ENCODE measurements at regions not wholly inside any gene's neighbourhood (a gene's known extent, or its start where the extent isn't known, plus 50 kb on each side); places are given as distances from the start of the nearest gene placed in this dataset.

DNA sequence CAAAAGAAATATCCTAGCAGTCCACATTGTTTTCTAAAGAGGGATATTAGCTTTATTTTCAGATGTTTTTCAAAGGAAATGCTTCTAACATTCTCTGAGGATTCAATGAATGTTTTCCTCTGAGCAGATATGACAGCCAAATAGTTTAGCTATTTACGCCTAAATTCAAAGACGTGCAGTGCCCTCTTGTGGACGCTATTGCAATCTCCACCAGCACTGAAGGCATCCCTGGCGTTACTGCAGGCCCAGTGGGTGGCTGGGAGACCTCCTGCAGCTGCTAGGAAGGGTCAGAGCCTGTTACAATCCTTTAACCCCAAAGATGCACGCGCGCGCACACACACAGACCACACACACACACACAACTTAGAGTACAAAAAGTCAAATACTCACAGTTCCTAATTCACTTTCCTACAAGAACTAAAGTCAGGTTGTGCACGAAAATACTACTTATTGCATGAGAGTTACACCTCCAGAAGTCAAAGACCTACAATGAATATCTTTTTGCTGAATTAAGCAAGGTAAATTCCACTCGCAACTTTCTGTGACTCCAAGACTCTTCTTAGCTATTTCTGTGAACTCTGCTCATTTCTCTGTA, 589.3 kb upstream of the TMEM132C start:
- WGBS, 4 donors: 14 to 21% (median 18%) methylated on average over 10 of the region's 10 CpGs

DNA sequence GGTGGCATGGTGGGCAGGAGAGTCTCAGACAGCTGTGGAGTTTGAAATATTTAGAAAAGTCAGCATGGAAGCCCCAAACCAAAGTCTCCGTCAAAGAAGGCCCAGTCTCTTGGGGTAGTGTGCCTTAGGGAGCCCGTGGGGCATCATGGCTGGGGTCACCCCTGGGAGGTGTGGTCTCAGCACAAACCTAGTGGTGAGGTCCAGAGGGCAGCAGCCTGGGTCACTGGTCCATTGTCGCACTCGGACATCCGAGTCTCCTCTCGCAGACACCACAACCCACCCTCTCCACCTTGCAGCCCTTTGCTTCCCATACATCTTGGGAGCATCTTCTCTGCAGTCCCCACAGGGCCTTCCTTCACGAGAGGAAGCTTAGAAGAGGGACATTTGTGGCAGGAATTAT, 588.0 kb upstream of the TMEM132C start:
- no peaks in the 10 kb centered on the region for H3K36me3 ChIP-seq (replicated peaks in 1 of 2)
- TF ChIP-seq CTCF (IDR thresholded peaks at IDR 0.05) (no peak), POLR2A (IDR thresholded peaks at IDR 0.05) (no peak)
- intact Hi-C loops (cut with DNase I): loop anchor here in 1 of 2 donors (10.0 kb wide), 3 partner anchors 246 to 386 kb away; no protein-coding TSS in a partner anchor
- no peak for DNase-seq
- H3K27ac ChIP-seq: no peak overlapping the region
- WGBS, 4 donors: 79 to 86% (median 83%) methylated on average over 6 to 7 of the region's 7 CpGs
- H3K27me3 ChIP-seq: no peaks in the 10 kb centered on the region
- H3K9me3 ChIP-seq (replicated peaks in 1 of 3): no peaks in the 10 kb centered on the region
- no peak overlapping the region for H3K4me3 ChIP-seq
- no peaks in the 10 kb centered on the region for H3K4me1 ChIP-seq (replicated peaks in 1 of 2)

More for the DNA sequence above, 589.3 kb upstream of the TMEM132C start:
- H3K27ac ChIP-seq: no peak overlapping the region
- intact Hi-C loops (cut with DNase I): loop anchor here in 1 of 2 donors (10.0 kb wide), 3 partner anchors 247 to 387 kb away; no protein-coding TSS in a partner anchor
- H3K27me3 ChIP-seq: no peaks in the 10 kb centered on the region
- H3K4me3 ChIP-seq: no peak overlapping the region
- H3K9me3 ChIP-seq (replicated peaks in 1 of 3): no peaks in the 10 kb centered on the region
- TF ChIP-seq POLR2A (IDR thresholded peaks at IDR 0.05) (no peak), CTCF (IDR thresholded peaks at IDR 0.05) (peak; percentile 67 to 85 (median 74))
- peak; percentile 63 to 92 (median 80) for DNase-seq
- H3K36me3 ChIP-seq (replicated peaks in 1 of 2): no peaks in the 10 kb centered on the region
- H3K4me1 ChIP-seq (replicated peaks in 1 of 2): no peaks in the 10 kb centered on the region

DNA sequence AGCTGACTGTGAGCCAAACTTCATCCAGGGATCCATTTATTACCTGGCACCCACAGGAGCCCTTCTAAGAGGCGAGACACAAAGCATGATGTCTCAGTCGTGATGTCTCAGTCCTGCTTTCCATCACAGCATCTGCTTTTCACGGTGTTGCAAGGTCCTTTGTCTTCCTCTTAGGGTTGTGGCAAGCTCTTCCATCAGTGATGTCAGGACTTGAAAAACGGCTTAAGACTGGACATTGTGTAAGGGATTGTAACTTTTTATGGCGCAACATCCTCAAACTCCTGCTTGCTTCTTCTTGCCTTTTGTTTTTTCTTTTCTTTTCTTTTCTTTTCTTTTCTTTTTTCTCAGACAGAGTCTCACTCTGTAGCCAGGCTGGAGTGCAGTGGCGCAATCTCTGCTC, 586.5 kb upstream of the TMEM132C start:
- 68 to 89% (median 82%) methylated on average over 6 of the region's 6 CpGs for WGBS, 4 donors
- no peaks in the 10 kb centered on the region for H3K4me1 ChIP-seq (replicated peaks in 1 of 2)
- TF ChIP-seq CTCF (IDR thresholded peaks at IDR 0.05) (no peak), POLR2A (IDR thresholded peaks at IDR 0.05) (no peak)
- no peaks in the 10 kb centered on the region for H3K9me3 ChIP-seq (replicated peaks in 1 of 3)
- H3K36me3 ChIP-seq (replicated peaks in 1 of 2): no peaks in the 10 kb centered on the region
- DNase-seq: no peak
- H3K27me3 ChIP-seq: no peaks in the 10 kb centered on the region
- intact Hi-C loops (cut with DNase I): loop anchor here (10.0 kb wide), 2 partner anchors 234 to 396 kb away; no protein-coding TSS in a partner anchor
- no peak overlapping the region for H3K27ac ChIP-seq
- H3K4me3 ChIP-seq: no peak overlapping the region

- Histone ChIP-seq H3K36me3 (replicated peaks in 1 of 2) (no peaks in the 10 kb centered on the region), H3K27me3 (no peaks in the 10 kb centered on the region), H3K4me3 (no peak overlapping the region), H3K4me1 (replicated peaks in 1 of 2) (no peaks in the 10 kb centered on the region), H3K9me3 (replicated peaks in 1 of 3) (no peaks in the 10 kb centered on the region), H3K27ac (no peak overlapping the region)
- no peak for DNase-seq
- 68 to 83% (median 80%) methylated on average over 9 of the region's 9 CpGs for WGBS, 4 donors
- intact Hi-C loops (cut with DNase I): loop anchor here (10.0 kb wide), 2 partner anchors 234 to 396 kb away; no protein-coding TSS in a partner anchor
- TF ChIP-seq POLR2A (IDR thresholded peaks at IDR 0.05): no peak
- no peak for TF ChIP-seq CTCF (IDR thresholded peaks at IDR 0.05)
These were observed 585.7 kb upstream of the TMEM132C start for GRCh38 chr12:127681151-127681754.

Measured in adrenal gland (tissue), 9 donors.